ACHN (cell line): ENCODE measurements at regions not wholly inside any gene's neighbourhood (a gene's known extent, or its start where the extent isn't known, plus 50 kb on each side); places are given as distances from the start of the nearest gene placed in this dataset.
"Not testable (repeated sequence)": the region's sequence is repeated elsewhere in the genome, so short reads cannot be mapped to it uniquely, and the experiment has no call there.

Source experiments
- DNase-seq: peaks from one replicate; pipeline ENCODE4 v3.0.0-alpha.2; 2015
- in situ Hi-C: cut with HindIII; loops from 2 replicates; pipeline ENCODE4 v1.10.0; 2017; ENCODE audit warnings: low sequenced_read_pairs, low pct_ligation_motif_present, low pct_unique_long_range_greater_than_20kb

- no peak for DNase-seq
- in situ Hi-C loops: no loop called here
Observed at GRCh38 chr14:37650356-37651037, 55.1 kb downstream of the TTC6 start.

- no peak for DNase-seq
- in situ Hi-C loops: no loop called here
Observed at GRCh38 chr14:37652042-37652441, 56.6 kb downstream of the TTC6 start.

GRCh38 chr14:37655418-37655817 lies 60.0 kb downstream of the TTC6 start:
- DNase-seq: no peak
- in situ Hi-C loops: no loop called here

- in situ Hi-C loops: no loop called here
- no peak for DNase-seq
Observed at GRCh38 chr14:37658156-37658555, 62.7 kb downstream of the TTC6 start.

- DNase-seq: no peak
- in situ Hi-C loops: no loop called here
Observed at GRCh38 chr14:37663498-37663897, 68.1 kb downstream of the TTC6 start.

GRCh38 chr14:37665479-37665878 lies 70.0 kb downstream of the TTC6 start:
- in situ Hi-C loops: no loop called here
- DNase-seq: no peak

GRCh38 chr14:37665951-37666350 lies 70.5 kb downstream of the TTC6 start:
- no peak for DNase-seq
- in situ Hi-C loops: no loop called here

- in situ Hi-C loops: no loop called here
- DNase-seq: no peak
Observed at GRCh38 chr14:37668646-37669045, 73.2 kb downstream of the TTC6 start.

- in situ Hi-C loops: no loop called here
- no peak for DNase-seq
Observed at GRCh38 chr14:37669242-37669641, 73.8 kb downstream of the TTC6 start.

GRCh38 chr14:37673439-37673838 lies 78.0 kb downstream of the TTC6 start:
- no peak for DNase-seq
- in situ Hi-C loops: no loop called here

GRCh38 chr14:37678916-37679315 lies 83.5 kb downstream of the TTC6 start:
- DNase-seq: no peak
- in situ Hi-C loops: no loop called here

GRCh38 chr14:37681486-37681885 lies 86.1 kb downstream of the TTC6 start:
- in situ Hi-C loops: no loop called here
- no peak for DNase-seq

GRCh38 chr14:37692680-37693079 lies 97.3 kb downstream of the TTC6 start:
- in situ Hi-C loops, DNase-seq: not testable (repeated sequence)

- in situ Hi-C loops, DNase-seq: not testable (repeated sequence)
Observed at GRCh38 chr14:37693420-37693819, 98.0 kb downstream of the TTC6 start.

- no peak for DNase-seq
- in situ Hi-C loops: no loop called here
Observed at GRCh38 chr14:37695866-37696265, 100.4 kb downstream of the TTC6 start.

- in situ Hi-C loops: no loop called here
- DNase-seq: peak; percentile 51
Observed at GRCh38 chr14:37697489-37698121, 102.2 kb downstream of the TTC6 start.

GRCh38 chr14:37698840-37699777 lies 103.7 kb downstream of the TTC6 start:
- DNase-seq: no peak
- in situ Hi-C loops: no loop called here

GRCh38 chr14:37707716-37708115 lies 112.3 kb downstream of the TTC6 start:
- in situ Hi-C loops: no loop called here
- DNase-seq: no peak

- no peak for DNase-seq
- in situ Hi-C loops: no loop called here
Observed at GRCh38 chr14:37708481-37708880, 113.1 kb downstream of the TTC6 start.
